ENCODE measurements at regions not wholly inside any gene's neighbourhood (a gene's known extent, or its start where the extent isn't known, plus 50 kb on each side); places are given as distances from the start of the nearest gene placed in this dataset.
A peak's percentile ranks its signal among the peaks of the same experiment; 100 is the strongest.

GRCh38 chr18:46398005-46398404 lies 259.0 kb downstream of the LOXHD1 start:
- no peak for DNase-seq
- no peaks in the 10 kb centered on the region for H3K9me3 ChIP-seq (ENCODE audit: low read depth)
- in situ Hi-C loops (cut with MboI) = no loop called here
- no peaks in the 10 kb centered on the region for H4K20me1 ChIP-seq (ENCODE audit: insufficient read depth)
- H3K9me2 ChIP-seq (ENCODE audit: insufficient read depth) = no peaks in the 10 kb centered on the region
- no peak overlapping the region for H3K4me2 ChIP-seq (ENCODE audit: unreplicated experiment)
- no peaks in the 10 kb centered on the region for H3F3A ChIP-seq (ENCODE audit: insufficient read depth)
- H2AFZ ChIP-seq = no peak overlapping the region
- H3K79me2 ChIP-seq (ENCODE audit: insufficient read depth) = no peaks in the 10 kb centered on the region
- H3K9ac ChIP-seq = no peak overlapping the region
- H3K4me1 ChIP-seq (ENCODE audit: insufficient read depth) = no peaks in the 10 kb centered on the region
- H3K4me3 ChIP-seq = no peak overlapping the region
- no peaks in the 10 kb centered on the region for H3K36me3 ChIP-seq (ENCODE audit: low read depth)
- TF ChIP-seq EZH2 (IDR thresholded peaks at IDR 0.05; ENCODE audit: insufficient read depth, poor library complexity, severe bottlenecking) (no peak), EZH2phosphoT487 (IDR thresholded peaks at IDR 0.05; ENCODE audit: insufficient read depth, low read depth) (no peak)
- WGBS, 2 experiments (ENCODE audit: low coverage in 1 of 2, low lambda C conversion rate in 2 of 2, missing lambda C conversion rate in 2 of 2) = 72% methylated on average over 7 of the region's 7 CpGs; no CpG with 5 or more reads in 1 of the 2 experiments
- H3K27me3 ChIP-seq (replicated peaks; ENCODE audit: insufficient read depth) = no peaks in the 10 kb centered on the region; the same call in 1 of the 2 replicates
- H3K27ac ChIP-seq = no peak overlapping the region

GRCh38 chr18:46398625-46399024 lies 258.4 kb downstream of the LOXHD1 start:
- Histone ChIP-seq H3K27me3 (replicated peaks; ENCODE audit: insufficient read depth) (no peaks in the 10 kb centered on the region; the same call in 1 of the 2 replicates), H3K9me2 (ENCODE audit: insufficient read depth) (no peaks in the 10 kb centered on the region), H3K27ac (no peak overlapping the region), H3K9ac (no peak overlapping the region), H3K36me3 (ENCODE audit: low read depth) (no peaks in the 10 kb centered on the region), H3K79me2 (ENCODE audit: insufficient read depth) (no peaks in the 10 kb centered on the region), H3K9me3 (ENCODE audit: low read depth) (no peaks in the 10 kb centered on the region), H3K4me1 (ENCODE audit: insufficient read depth) (no peaks in the 10 kb centered on the region), H3F3A (ENCODE audit: insufficient read depth) (no peaks in the 10 kb centered on the region), H3K4me3 (no peak overlapping the region), H3K4me2 (ENCODE audit: unreplicated experiment) (no peak overlapping the region), H2AFZ (no peak overlapping the region), H4K20me1 (ENCODE audit: insufficient read depth) (no peaks in the 10 kb centered on the region)
- TF ChIP-seq EZH2phosphoT487 (IDR thresholded peaks at IDR 0.05; ENCODE audit: insufficient read depth, low read depth) = no peak
- no peak for TF ChIP-seq EZH2 (IDR thresholded peaks at IDR 0.05; ENCODE audit: insufficient read depth, poor library complexity, severe bottlenecking)
- peak; percentile 19 for DNase-seq
- in situ Hi-C loops (cut with MboI) = no loop called here
- 30 to 31% methylated on average over 9 of the region's 9 CpGs for WGBS, 2 experiments (ENCODE audit: low coverage in 1 of 2, low lambda C conversion rate in 2 of 2, missing lambda C conversion rate in 2 of 2)

DNA sequence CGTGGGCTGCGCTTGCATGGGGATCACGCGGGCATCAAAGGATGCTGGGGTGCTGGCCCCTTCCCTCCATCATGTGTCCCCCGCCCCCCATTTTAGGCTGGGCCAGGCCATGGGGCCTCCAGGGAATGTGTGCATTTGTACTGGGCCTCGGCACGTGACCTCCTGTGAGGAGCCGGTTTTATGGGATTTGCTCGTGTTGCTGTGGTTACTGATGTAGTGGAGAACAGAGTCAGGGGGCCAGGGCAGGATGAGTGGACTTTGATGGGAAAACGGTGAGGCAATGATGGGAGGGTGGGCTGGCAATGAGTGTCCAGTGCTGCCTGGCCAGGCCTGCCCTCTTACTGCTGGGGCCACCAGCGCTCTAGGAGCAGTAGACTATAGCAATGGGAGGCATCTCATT lies 257.7 kb downstream of the LOXHD1 start:
- Histone ChIP-seq H2AFZ (no peak overlapping the region), H3K27me3 (replicated peaks; ENCODE audit: insufficient read depth) (no peaks in the 10 kb centered on the region; the same call in 1 of the 2 replicates), H3K9ac (no peak overlapping the region), H3K36me3 (ENCODE audit: low read depth) (no peaks in the 10 kb centered on the region), H3K9me2 (ENCODE audit: insufficient read depth) (no peaks in the 10 kb centered on the region), H3K79me2 (ENCODE audit: insufficient read depth) (no peaks in the 10 kb centered on the region), H3K4me3 (no peak overlapping the region), H3K4me2 (ENCODE audit: unreplicated experiment) (no peak overlapping the region), H4K20me1 (ENCODE audit: insufficient read depth) (no peaks in the 10 kb centered on the region), H3F3A (ENCODE audit: insufficient read depth) (no peaks in the 10 kb centered on the region), H3K27ac (no peak overlapping the region), H3K4me1 (ENCODE audit: insufficient read depth) (no peaks in the 10 kb centered on the region), H3K9me3 (ENCODE audit: low read depth) (no peaks in the 10 kb centered on the region)
- in situ Hi-C loops (cut with MboI) = no loop called here
- no peak for TF ChIP-seq EZH2phosphoT487 (IDR thresholded peaks at IDR 0.05; ENCODE audit: insufficient read depth, low read depth)
- TF ChIP-seq EZH2 (IDR thresholded peaks at IDR 0.05; ENCODE audit: insufficient read depth, poor library complexity, severe bottlenecking) = no peak
- DNase-seq = no peak
- WGBS, 2 experiments (ENCODE audit: low coverage in 1 of 2, low lambda C conversion rate in 2 of 2, missing lambda C conversion rate in 2 of 2) = 58 to 60% methylated on average over 11 of the region's 11 CpGs

- H3K4me1 ChIP-seq (ENCODE audit: insufficient read depth) = no peaks in the 10 kb centered on the region
- no peaks in the 10 kb centered on the region; the same call in 1 of the 2 replicates for H3K27me3 ChIP-seq (replicated peaks; ENCODE audit: insufficient read depth)
- H3K9me3 ChIP-seq (ENCODE audit: low read depth) = no peaks in the 10 kb centered on the region
- no peak overlapping the region for H2AFZ ChIP-seq
- no peak overlapping the region for H3K9ac ChIP-seq
- in situ Hi-C loops (cut with MboI) = no loop called here
- no peak for TF ChIP-seq EZH2 (IDR thresholded peaks at IDR 0.05; ENCODE audit: insufficient read depth, poor library complexity, severe bottlenecking)
- TF ChIP-seq EZH2phosphoT487 (IDR thresholded peaks at IDR 0.05; ENCODE audit: insufficient read depth, low read depth) = no peak
- H4K20me1 ChIP-seq (ENCODE audit: insufficient read depth) = no peaks in the 10 kb centered on the region
- no peaks in the 10 kb centered on the region for H3F3A ChIP-seq (ENCODE audit: insufficient read depth)
- H3K36me3 ChIP-seq (ENCODE audit: low read depth) = no peaks in the 10 kb centered on the region
- no peaks in the 10 kb centered on the region for H3K9me2 ChIP-seq (ENCODE audit: insufficient read depth)
- no peak overlapping the region for H3K27ac ChIP-seq
- H3K4me2 ChIP-seq (ENCODE audit: unreplicated experiment) = no peak overlapping the region
- DNase-seq = no peak
- no peak overlapping the region for H3K4me3 ChIP-seq
- H3K79me2 ChIP-seq (ENCODE audit: insufficient read depth) = no peaks in the 10 kb centered on the region
- WGBS, 2 experiments (ENCODE audit: low coverage in 1 of 2, low lambda C conversion rate in 2 of 2, missing lambda C conversion rate in 2 of 2) = 48% methylated on average over 8 of the region's 8 CpGs
Observed at GRCh38 chr18:46400449-46400848, 256.6 kb downstream of the LOXHD1 start.
